Calu3 (cell line): ENCODE measurements at regions not wholly inside any gene's neighbourhood (a gene's known extent, or its start where the extent isn't known, plus 50 kb on each side); places are given as distances from the start of the nearest gene placed in this dataset.

ENCODE experiments used
- BruUV-seq: library from RNA; stranded (reverse); fragments of 400-500 nt; replicated peaks from 2 replicates; lab custom pipeline; 2021; lab: Mats Ljungman, UMichigan
- CTCF ChIA-PET: fragments of 300-600 bp; sonication (Branson Sonifier 250); formaldehyde crosslinking; loops from one replicate; lab custom pipeline; 2022; ENCODE audit warnings: antibody characterized with exemption; lab: Charles Lee
- DNase-seq: peaks from one replicate; pipeline ENCODE4 v3.0.0; 2022
- H3K27ac Mint-ChIP-seq: one replicate; pipeline ENCODE4 v1.8.0; 2022; ENCODE audit warnings: mixed read lengths; ENCODE audit not compliant: unreplicated experiment
- H3K27me3 Mint-ChIP-seq: one replicate; pipeline ENCODE4 v1.8.0; 2022; ENCODE audit warnings: mixed read lengths; ENCODE audit not compliant: unreplicated experiment
- H3K36me3 Mint-ChIP-seq: one replicate; pipeline ENCODE4 v1.8.0; 2022; ENCODE audit warnings: mild to moderate bottlenecking, moderate library complexity, mixed read lengths; ENCODE audit not compliant: insufficient read depth, unreplicated experiment
- H3K4me1 Mint-ChIP-seq: one replicate; pipeline ENCODE4 v1.8.0; 2022; ENCODE audit warnings: mild to moderate bottlenecking, low read depth, mixed read lengths; ENCODE audit not compliant: unreplicated experiment
- H3K4me3 Mint-ChIP-seq: one replicate; pipeline ENCODE4 v1.8.0; 2022; ENCODE audit warnings: mild to moderate bottlenecking, low read depth, moderate library complexity, mixed read lengths; ENCODE audit not compliant: unreplicated experiment
- H3K9me3 Mint-ChIP-seq: one replicate; pipeline ENCODE4 v1.8.0; 2022; ENCODE audit warnings: low read depth, mixed read lengths; ENCODE audit not compliant: unreplicated experiment
- CTCF ChIP-seq: fragments of 200-600 bp; IDR thresholded peaks from one replicate; pipeline ENCODE4 v1.8.0; 2022; ENCODE audit warnings: antibody characterized with exemption; ENCODE audit not compliant: unreplicated experiment
- intact Hi-C: fragments of 100-400 bp; cut with micrococcal nuclease; formaldehyde crosslinking; loops from one replicate; pipeline ENCODE4 v1.10.0; 2022; ENCODE audit not compliant: unreplicated experiment

GRCh38 chr5:90136952-90137528 is 272.5 kb downstream of the CETN3 start:
- Mint-ChIP-seq H3K9me3 (no peaks in the 10 kb centered on the region), H3K4me1 (peaks cover 22% of the 10 kb centered on the region), H3K4me3 (no peak overlapping the region), H3K36me3 (no peaks in the 10 kb centered on the region), H3K27me3 (no peaks in the 10 kb centered on the region), H3K27ac (no peak overlapping the region)
- no TSS peak for BruUV-seq
- CTCF ChIA-PET: no interaction called here
- no peak for TF ChIP-seq CTCF
- DNase-seq: no peak
- intact Hi-C loops: no loop called here

GRCh38 chr5:90135779-90136378 is 273.7 kb downstream of the CETN3 start:
- CTCF ChIA-PET: interaction anchor here (0.6 kb wide), 1 partner anchor 272 kb away, joined by 3 read pairs; no protein-coding TSS in a partner anchor
- peaks cover 22% of the 10 kb centered on the region for H3K4me1 Mint-ChIP-seq
- TF ChIP-seq CTCF: no peak
- no peak overlapping the region for H3K4me3 Mint-ChIP-seq
- no peak overlapping the region for H3K27ac Mint-ChIP-seq
- no peaks in the 10 kb centered on the region for H3K9me3 Mint-ChIP-seq
- DNase-seq: peak; percentile 26
- BruUV-seq: no TSS peak
- H3K36me3 Mint-ChIP-seq: no peaks in the 10 kb centered on the region
- no peaks in the 10 kb centered on the region for H3K27me3 Mint-ChIP-seq
- intact Hi-C loops: no loop called here

GRCh38 chr5:90134892-90135291 is 274.7 kb downstream of the CETN3 start:
- no peak overlapping the region for H3K4me3 Mint-ChIP-seq
- no peaks in the 10 kb centered on the region for H3K36me3 Mint-ChIP-seq
- CTCF ChIA-PET: interaction anchor here (0.6 kb wide), 1 partner anchor 470 kb away, joined by 4 read pairs; no protein-coding TSS in a partner anchor
- H3K27ac Mint-ChIP-seq: peak overlapping the region; percentile 43
- TF ChIP-seq CTCF: no peak
- no peaks in the 10 kb centered on the region for H3K27me3 Mint-ChIP-seq
- no TSS peak for BruUV-seq
- H3K4me1 Mint-ChIP-seq: peaks cover 22% of the 10 kb centered on the region
- intact Hi-C loops: no loop called here
- peak; percentile 47 for DNase-seq
- H3K9me3 Mint-ChIP-seq: no peaks in the 10 kb centered on the region

GRCh38 chr5:90134381-90134780 is 275.2 kb downstream of the CETN3 start:
- no peak for TF ChIP-seq CTCF
- H3K27ac Mint-ChIP-seq: peak overlapping the region; percentile 43
- no peaks in the 10 kb centered on the region for H3K9me3 Mint-ChIP-seq
- peaks cover 22% of the 10 kb centered on the region for H3K4me1 Mint-ChIP-seq
- no peaks in the 10 kb centered on the region for H3K36me3 Mint-ChIP-seq
- intact Hi-C loops: no loop called here
- no peaks in the 10 kb centered on the region for H3K27me3 Mint-ChIP-seq
- no peak for DNase-seq
- CTCF ChIA-PET: interaction anchor here (0.6 kb wide), 1 partner anchor 470 kb away, joined by 4 read pairs; no protein-coding TSS in a partner anchor
- no TSS peak for BruUV-seq
- no peak overlapping the region for H3K4me3 Mint-ChIP-seq
